SH-SY5Y (cell line): ENCODE measurements at regions not wholly inside any gene's neighbourhood (a gene's known extent, or its start where the extent isn't known, plus 50 kb on each side); places are given as distances from the start of the nearest gene placed in this dataset.

ENCODE experiments used
- GATA2 ChIP-seq: IDR thresholded peaks from 2 replicates; pipeline ENCODE4 v1.6.1; 2011; ENCODE audit warnings: mild to moderate bottlenecking, low read depth, low read length
- GATA3 ChIP-seq: IDR thresholded peaks from 2 replicates; pipeline ENCODE4 v1.6.1; 2011; ENCODE audit warnings: low read depth, mild to moderate bottlenecking, low read length, moderate library complexity

DNA sequence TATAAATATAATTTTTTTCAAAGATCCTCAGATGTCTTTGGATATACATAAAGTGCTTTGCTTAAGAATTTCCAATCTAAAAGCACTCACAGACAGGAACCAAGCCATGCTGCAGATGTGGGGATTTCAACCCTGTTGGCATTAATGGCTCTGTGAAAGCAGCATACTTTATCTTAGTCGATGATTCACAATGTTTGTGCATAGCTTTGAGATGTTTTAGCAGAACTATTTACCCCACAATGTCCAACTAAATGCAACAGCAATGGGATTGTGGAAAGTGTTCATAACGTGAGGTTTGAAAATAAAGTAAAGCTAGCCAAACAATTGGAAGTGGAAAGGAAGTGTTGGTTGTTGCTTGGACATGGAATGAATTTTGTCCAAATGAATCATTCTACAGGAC is 371.4 kb downstream of the SOX2 start:
- TF ChIP-seq GATA3 (no peak), GATA2 (no peak)
